ENCODE measurements at regions not wholly inside any gene's neighbourhood (a gene's known extent, or its start where the extent isn't known, plus 50 kb on each side); places are given as distances from the start of the nearest gene placed in this dataset.

DNA sequence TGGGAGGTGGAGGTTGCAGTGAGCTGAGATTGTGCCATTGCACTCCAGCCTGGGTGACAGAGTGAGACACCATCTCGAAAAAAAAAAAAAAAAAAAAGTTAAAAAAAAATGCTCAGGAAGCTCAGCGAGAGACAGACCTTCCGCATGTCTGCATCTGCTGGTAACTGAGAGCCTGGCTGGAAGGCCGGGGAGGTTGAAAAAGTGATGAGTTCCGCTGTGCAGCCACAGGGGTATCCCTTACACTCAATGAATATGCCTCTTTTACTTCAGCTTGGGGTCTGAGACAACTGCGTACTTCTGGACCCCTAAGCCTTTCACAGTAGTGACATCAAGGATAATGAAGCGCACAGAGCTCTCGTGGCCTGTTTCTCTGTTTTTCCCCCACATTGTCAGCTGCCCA lies 179.9 kb upstream of the KLF4 start:
- TF ChIP-seq, protein P1, sequence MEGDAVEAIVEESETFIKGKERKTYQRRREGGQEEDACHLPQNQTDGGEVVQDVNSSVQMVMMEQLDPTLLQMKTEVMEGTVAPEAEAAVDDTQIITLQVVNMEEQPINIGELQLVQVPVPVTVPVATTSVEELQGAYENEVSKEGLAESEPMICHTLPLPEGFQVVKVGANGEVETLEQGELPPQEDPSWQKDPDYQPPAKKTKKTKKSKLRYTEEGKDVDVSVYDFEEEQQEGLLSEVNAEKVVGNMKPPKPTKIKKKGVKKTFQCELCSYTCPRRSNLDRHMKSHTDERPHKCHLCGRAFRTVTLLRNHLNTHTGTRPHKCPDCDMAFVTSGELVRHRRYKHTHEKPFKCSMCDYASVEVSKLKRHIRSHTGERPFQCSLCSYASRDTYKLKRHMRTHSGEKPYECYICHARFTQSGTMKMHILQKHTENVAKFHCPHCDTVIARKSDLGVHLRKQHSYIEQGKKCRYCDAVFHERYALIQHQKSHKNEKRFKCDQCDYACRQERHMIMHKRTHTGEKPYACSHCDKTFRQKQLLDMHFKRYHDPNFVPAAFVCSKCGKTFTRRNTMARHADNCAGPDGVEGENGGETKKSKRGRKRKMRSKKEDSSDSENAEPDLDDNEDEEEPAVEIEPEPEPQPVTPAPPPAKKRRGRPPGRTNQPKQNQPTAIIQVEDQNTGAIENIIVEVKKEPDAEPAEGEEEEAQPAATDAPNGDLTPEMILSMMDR (IDR thresholded peaks at IDR 0.05; ENCODE audit: low read depth, low read length, poor library complexity, severe bottlenecking): no peak
- no peak for TF ChIP-seq EZH2phosphoT487 (IDR thresholded peaks at IDR 0.05; ENCODE audit: borderline replicate concordance, low read length)
